Skin epidermis (tissue), 12 donors: ENCODE measurements at regions not wholly inside any gene's neighbourhood (a gene's known extent, or its start where the extent isn't known, plus 50 kb on each side); places are given as distances from the start of the nearest gene placed in this dataset.
"Not testable (repeated sequence)": the region's sequence is repeated elsewhere in the genome, so short reads cannot be mapped to it uniquely, and the experiment has no call there.

Source experiments
- H3K27ac ChIP-seq, 21 experiments: fragments of 200-600 bp; sonication (generic) in 11 of 21; one replicate each; pipeline ENCODE4 v1.5.0; 2020; ENCODE audit warnings: mild to moderate bottlenecking in 3 of 21, inconsistent platforms in 2 of 21, moderate library complexity in 2 of 21
- H3K4me3 ChIP-seq, 7 experiments: fragments of 200-600 bp; sonication (generic) in 2 of 7; one replicate each; pipeline ENCODE4 v1.5.0; 2020; ENCODE audit warnings: inconsistent platforms in 2 of 7, mild to moderate bottlenecking in 2 of 7, moderate library complexity in 1 of 7

- no peak overlapping the region for H3K4me3 ChIP-seq
- H3K27ac ChIP-seq = no peak overlapping the region
Measured at GRCh38 chr6:90891355-90891754, 304.5 kb upstream of the MAP3K7 start.

- Histone ChIP-seq H3K27ac (no peak overlapping the region), H3K4me3 (no peak overlapping the region)
Measured at GRCh38 chr6:90890683-90891330, 303.9 kb upstream of the MAP3K7 start.

GRCh38 chr6:90887764-90888163 lies 300.9 kb upstream of the MAP3K7 start:
- Histone ChIP-seq H3K27ac (no peak overlapping the region), H3K4me3 (no peak overlapping the region)

GRCh38 chr6:90885611-90886056 lies 298.8 kb upstream of the MAP3K7 start:
- Histone ChIP-seq H3K27ac (peak overlapping the region in 7 of 21 experiments; percentile 12 to 58 (median 49)), H3K4me3 (no peak overlapping the region)

- H3K4me3 ChIP-seq = not testable (repeated sequence)
- H3K27ac ChIP-seq = peak overlapping the region in 3 of 21 experiments; percentile 55 to 58 (median 57)
Measured at GRCh38 chr6:90885137-90885536, 298.3 kb upstream of the MAP3K7 start.

- no peak overlapping the region for H3K4me3 ChIP-seq
- H3K27ac ChIP-seq = no peak overlapping the region
Measured at GRCh38 chr6:90877616-90878015, 290.7 kb upstream of the MAP3K7 start.

GRCh38 chr6:90874931-90875330 lies 288.1 kb upstream of the MAP3K7 start:
- no peak overlapping the region for H3K4me3 ChIP-seq
- no peak overlapping the region for H3K27ac ChIP-seq

GRCh38 chr6:90872981-90873380 lies 286.1 kb upstream of the MAP3K7 start:
- no peak overlapping the region for H3K4me3 ChIP-seq
- H3K27ac ChIP-seq = no peak overlapping the region

GRCh38 chr6:90870561-90870960 lies 283.7 kb upstream of the MAP3K7 start:
- H3K27ac ChIP-seq = no peak overlapping the region
- no peak overlapping the region for H3K4me3 ChIP-seq

GRCh38 chr6:90868656-90869055 lies 281.8 kb upstream of the MAP3K7 start:
- no peak overlapping the region for H3K27ac ChIP-seq
- no peak overlapping the region for H3K4me3 ChIP-seq

GRCh38 chr6:90868256-90868655 lies 281.4 kb upstream of the MAP3K7 start:
- H3K27ac ChIP-seq = no peak overlapping the region
- H3K4me3 ChIP-seq = no peak overlapping the region

GRCh38 chr6:90865513-90865912 lies 278.6 kb upstream of the MAP3K7 start:
- H3K4me3 ChIP-seq = no peak overlapping the region
- H3K27ac ChIP-seq = no peak overlapping the region

GRCh38 chr6:90863043-90863442 lies 276.2 kb upstream of the MAP3K7 start:
- no peak overlapping the region for H3K27ac ChIP-seq
- H3K4me3 ChIP-seq = no peak overlapping the region

- H3K27ac ChIP-seq = no peak overlapping the region
- no peak overlapping the region for H3K4me3 ChIP-seq
Measured at GRCh38 chr6:90860822-90861601, 274.1 kb upstream of the MAP3K7 start.

GRCh38 chr6:90859612-90860011 lies 272.7 kb upstream of the MAP3K7 start:
- no peak overlapping the region for H3K27ac ChIP-seq

GRCh38 chr6:90859056-90859455 lies 272.2 kb upstream of the MAP3K7 start:
- Histone ChIP-seq H3K27ac (no peak overlapping the region), H3K4me3 (no peak overlapping the region)

More at GRCh38 chr6:90859612-90860011, 272.7 kb upstream of the MAP3K7 start:
- H3K4me3 ChIP-seq = no peak overlapping the region

GRCh38 chr6:90849686-90850085 lies 262.8 kb upstream of the MAP3K7 start:
- Histone ChIP-seq H3K27ac (no peak overlapping the region), H3K4me3 (no peak overlapping the region)

- no peak overlapping the region for H3K27ac ChIP-seq
- no peak overlapping the region for H3K4me3 ChIP-seq
Measured at GRCh38 chr6:90846824-90847223, 260.0 kb upstream of the MAP3K7 start.

GRCh38 chr6:90835596-90836212 lies 248.8 kb upstream of the MAP3K7 start:
- H3K27ac ChIP-seq = no peak overlapping the region
- H3K4me3 ChIP-seq = no peak overlapping the region

GRCh38 chr6:90829311-90829710 lies 242.4 kb upstream of the MAP3K7 start:
- Histone ChIP-seq H3K27ac (no peak overlapping the region), H3K4me3 (no peak overlapping the region)

- Histone ChIP-seq H3K4me3 (no peak overlapping the region), H3K27ac (no peak overlapping the region)
Measured at GRCh38 chr6:90820436-90820835, 233.6 kb upstream of the MAP3K7 start.
